ENCODE measurements at regions not wholly inside any gene's neighbourhood (a gene's known extent, or its start where the extent isn't known, plus 50 kb on each side); places are given as distances from the start of the nearest gene placed in this dataset.

DNA sequence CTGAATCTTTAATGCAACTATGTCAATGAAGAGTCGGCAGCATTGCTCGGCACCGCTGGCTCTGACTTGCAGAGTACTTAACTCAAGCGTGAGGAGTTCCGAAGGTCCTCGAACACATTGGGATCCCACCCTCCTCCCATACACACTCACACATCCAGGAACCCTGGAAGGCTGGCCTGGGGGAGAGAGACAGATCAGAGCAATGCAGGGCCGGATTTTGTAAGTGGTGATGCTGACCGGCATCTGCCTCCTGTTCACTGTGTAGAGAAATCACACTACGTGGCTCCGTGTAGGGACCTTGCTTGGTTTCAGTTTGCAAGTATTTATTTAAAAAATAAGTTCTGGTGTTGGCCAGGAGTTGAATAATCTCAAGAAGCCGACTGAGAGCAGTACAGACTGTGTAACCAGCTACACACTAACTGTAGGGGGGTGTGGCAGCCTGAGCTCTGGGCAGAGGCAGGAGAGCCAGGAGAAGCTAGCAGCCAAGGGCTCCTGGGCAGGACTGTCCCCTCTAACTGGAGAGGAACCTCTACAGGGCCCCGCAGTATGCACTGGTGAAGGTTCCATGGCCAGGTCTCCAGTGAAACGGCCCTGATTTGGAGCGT, 190.2 kb upstream of the TNRC6C start:
- no peak for DNase-seq

GRCh38 chr17:77769215-77769614, 189.3 kb upstream of the TNRC6C start:
- peak; percentile 11 for DNase-seq

GRCh38 chr17:77769762-77770161, 188.7 kb upstream of the TNRC6C start:
- DNase-seq, result no peak

DNA sequence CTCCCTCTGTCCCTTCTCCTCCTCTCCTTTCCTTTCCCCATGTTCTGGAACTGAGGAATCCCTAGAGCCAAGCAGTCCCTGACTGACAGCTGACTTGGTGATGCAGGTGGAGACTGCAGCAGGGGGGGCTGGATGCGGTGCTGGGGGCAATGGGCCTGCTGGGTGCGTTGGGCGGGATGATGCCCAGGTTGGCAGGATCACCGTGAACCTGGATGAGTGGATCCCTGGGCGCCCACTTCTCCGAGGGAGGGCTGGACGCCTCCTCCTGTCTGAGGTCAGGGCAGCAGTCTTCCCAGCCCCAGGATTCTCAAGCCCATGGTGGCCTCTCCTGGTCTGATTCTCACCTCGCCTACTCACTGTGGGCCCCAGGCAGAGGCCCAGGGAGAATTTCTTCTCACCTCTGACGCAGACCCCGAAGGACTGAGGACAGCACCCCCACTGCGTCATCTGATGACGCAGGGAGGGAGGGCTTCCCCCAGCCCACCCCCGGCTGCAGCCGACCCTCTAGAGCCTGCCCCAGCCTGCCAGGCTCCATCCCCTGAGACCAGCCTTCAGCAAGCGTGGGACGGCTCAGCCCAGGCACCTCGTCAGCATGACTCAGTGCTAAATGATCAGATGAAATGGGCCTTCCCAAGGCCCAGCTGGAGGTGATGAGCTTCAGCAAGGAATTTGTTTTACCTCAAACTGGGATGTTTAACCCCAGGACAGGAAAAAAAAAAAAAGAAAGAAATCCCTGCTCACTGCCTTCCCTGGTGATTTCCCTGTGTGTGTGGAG, 188.0 kb upstream of the TNRC6C start:
- no peak for DNase-seq

DNA sequence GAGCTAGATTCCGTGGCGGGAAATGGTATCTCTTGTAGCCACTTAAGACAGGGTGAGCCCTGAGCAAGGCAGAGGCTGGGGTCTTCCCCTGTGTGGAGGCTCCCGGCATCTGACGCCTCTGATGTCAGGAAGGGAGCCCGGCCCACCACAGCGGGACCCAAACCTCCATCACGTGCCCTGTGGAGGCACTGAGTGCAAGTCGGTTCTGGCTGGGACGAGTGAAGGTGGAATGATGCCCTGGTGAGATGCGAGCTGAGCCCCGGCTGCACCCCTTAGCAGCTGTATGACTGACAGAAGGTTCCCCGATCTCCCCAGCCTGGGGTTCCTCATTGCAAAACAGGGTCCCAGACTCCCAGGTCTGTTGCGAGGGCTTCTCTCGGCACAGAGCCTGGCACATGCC, 187.4 kb upstream of the TNRC6C start:
- DNase-seq, result no peak

DNA sequence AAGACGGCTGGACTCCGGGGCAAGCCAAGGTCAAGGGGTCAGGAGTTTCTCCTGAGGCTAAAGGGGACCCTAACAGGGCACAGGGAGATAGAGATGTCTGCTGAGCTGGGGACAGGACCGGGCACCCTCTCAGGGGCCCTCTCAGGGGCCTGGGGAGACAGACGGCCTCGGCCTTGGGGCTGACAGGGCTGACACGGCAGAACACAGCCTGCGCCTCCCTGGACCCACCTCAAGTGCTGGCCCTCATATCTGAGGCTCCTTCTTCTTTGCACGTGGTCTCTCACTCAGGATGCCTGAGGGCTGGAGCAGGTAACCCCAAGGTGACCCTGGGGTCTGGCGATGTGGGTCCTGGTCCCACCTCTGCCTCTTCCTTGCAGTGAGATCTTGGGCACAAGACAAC, 186.9 kb upstream of the TNRC6C start:
- no peak for DNase-seq

DNA sequence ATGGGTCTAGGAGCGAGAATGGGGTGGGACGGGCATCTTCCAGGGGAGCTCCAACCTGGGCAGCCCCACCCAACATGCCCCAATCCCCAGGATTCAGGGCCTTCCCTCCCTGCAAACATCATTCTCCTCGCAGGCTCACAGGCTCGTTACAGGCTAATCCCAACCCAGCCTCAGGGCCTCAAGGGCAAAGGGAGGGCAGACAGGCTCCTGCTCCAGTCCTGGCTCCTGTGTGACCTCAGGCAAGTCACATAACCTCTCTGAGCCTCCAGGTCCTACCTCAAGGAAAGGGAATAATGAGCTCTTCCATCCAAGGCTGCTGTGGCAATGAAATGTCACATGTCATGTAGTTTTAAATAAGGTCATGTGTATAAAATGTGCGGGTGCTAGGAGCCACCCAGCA, 186.5 kb upstream of the TNRC6C start:
- DNase-seq, result no peak

- no peak for DNase-seq
Measured at GRCh38 chr17:77772461-77772897, 186.0 kb upstream of the TNRC6C start.

GRCh38 chr17:77772899-77773358, 185.6 kb upstream of the TNRC6C start:
- DNase-seq, result no peak

GRCh38 chr17:77774182-77774581, 184.3 kb upstream of the TNRC6C start:
- no peak for DNase-seq

DNA sequence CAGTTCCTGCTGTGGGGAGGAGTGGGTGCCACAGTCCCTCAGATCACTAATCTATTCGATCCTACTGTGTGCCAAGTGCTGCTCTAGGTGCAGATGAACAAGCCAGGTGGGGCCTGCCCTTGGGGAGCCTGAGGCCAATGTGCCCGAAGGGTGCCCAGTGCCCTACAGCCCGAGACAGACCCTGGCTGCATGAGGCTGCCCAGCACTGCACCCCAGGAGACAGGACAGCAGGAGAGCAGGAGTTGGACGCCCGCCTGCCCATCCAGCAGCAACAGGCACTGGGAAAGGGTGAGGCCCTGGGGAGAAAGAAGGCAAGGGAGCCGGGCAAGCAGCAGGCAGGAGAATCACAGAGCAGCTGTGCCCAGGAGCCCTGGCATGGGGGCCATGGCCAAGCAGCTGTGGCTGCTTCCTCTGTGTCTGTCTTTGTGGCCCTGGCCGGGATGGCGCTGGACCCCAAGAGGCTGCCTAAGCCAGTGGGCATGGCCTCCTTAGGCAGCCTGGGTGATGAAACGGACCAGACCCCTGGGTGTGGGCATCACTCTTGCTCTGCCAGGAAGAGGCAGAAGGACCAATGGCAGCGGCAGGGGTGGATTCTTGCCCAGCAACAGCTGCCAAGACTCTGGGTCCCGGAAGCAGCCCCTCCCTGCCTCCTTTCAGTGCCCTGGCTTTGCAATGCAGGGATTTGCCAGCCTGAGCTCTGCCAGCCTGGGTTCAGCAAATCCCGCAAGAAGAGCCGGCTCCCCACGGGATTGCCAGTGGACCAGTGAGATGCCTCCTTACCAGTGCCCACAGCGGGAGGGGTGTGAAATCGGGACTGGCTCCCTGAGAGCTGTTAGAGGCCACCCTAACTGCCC, 179.6 kb upstream of the TNRC6C start:
- peak; percentile 27 for DNase-seq

- no peak for DNase-seq
Measured at GRCh38 chr17:77779711-77780539, 178.6 kb upstream of the TNRC6C start.

DNA sequence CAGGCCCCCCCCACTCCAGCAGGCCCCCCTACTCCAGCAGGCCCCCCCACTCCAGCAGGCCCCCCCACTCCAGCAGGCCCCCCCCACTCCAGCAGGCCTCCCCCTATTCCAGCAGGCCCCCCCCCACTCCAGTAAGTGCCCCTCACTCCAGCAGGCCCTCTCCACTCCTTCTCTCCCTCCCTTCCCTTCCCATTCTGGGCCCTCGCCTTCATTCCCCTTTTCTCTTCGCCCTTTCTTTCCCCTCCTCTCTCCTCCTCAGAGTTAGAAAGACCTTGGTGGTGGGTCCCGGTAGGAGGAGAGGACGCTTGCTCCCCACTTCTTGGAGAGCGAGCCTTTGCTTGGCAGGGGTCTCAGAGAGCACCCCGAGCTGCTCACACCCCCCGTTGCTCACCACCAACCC, 177.0 kb upstream of the TNRC6C start:
- DNase-seq, result no peak

DNA sequence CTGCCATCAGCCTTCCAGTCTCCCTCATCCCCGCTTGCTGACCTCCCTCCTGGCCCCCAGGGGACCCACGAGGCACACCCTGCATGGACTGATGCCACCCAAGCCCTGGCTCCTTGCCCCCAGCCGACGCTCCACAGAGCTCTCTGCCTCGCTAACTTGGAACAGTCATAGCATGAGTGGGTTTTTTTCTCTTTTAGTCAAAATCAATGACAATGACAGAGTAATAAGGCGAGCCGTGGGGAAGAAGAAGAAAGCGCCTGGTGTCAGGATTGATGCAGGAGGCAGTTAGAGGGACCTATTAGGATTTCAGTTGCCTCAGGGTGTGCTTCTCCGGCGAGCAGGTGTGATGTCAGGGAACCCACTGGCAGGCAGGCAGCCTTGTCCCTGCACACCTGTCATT, 176.3 kb upstream of the TNRC6C start:
- DNase-seq, result peak; percentile 6

DNA sequence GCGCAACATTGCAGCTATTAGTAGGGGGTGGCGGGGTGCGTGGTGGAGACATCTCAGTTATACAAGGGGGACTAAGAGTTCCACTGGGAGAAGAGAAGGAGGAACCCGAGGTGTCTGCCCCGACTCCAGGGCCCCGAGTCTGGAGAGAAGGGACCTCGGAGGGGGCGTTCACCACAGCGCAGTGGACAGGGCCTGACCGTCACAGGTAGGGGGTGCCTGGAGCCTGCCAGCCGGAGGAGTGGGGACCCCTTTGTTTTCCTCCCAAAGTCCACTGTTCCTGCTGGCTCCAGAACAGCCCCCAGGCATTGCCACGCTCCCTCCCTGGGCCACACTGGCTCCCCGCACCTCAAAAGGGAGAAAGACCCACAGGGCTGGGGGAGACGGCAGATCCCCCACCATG, 175.9 kb upstream of the TNRC6C start:
- no peak for DNase-seq

DNA sequence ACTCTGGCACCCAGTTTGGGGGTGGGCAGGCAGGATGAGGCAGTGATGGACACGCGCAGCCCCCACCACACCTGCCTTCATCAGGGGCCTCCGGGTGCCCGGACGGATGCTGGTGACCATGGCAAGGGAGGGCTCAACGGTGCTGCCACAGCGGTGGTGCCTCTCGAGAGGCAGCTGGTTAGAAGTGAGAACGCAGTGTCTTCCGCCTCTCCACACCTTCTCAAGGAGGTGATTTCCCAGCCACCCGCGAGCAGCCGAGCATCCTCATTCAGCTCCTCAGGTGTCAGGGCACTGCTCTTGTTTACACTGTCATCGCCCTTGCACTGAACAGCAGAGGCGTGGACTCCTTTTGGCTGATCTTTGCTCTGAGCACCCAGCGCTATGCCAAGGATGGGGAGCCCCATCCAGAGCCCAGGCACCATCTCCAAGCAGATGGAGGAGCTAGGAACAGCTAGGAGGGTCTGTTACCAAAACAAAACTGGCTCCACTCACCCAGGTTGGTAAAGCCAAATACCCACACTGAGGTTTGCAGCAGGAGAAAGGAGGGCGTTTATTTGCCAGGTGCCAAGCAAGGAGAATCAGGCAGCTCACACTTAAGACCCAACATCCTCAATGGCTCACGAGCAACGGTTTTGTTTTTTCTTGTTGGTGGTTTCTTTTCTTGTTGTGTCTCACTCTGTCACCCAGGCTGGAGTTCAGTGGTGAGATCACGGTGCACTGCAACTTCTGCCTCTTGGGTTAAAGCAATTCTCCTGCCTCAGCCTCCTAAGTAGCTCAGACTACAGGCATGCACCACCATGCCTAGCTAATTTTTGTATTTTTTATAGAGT, 174.3 kb upstream of the TNRC6C start:
- DNase-seq, result no peak

DNA sequence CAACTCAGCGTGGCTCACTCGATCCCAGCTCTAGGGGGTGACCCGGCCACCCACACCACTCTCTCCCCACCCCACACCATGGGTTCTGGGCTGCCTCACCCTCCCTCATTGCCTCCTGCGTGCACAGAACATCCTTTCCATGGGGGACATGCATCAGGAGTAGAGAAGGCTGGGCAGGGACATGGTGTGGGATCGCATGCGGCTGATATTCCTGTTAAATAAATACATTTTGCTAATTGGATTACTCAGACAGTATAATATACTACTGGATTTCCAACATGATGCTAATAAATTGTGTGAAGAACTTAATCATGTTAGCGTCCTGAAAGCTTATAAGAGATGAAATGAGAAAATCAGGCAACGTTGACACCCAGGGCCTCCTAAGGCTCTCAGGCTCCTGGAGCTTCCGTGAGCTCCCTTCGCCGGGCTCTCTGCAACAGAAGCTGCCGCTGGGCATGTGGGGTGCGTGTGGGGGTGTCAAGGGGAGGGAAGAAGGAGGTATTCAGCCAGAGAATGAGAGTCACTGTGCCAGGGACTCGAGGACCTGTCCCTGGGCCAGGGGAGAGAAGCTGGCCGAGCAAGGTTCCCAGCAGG, 173.1 kb upstream of the TNRC6C start:
- DNase-seq, result no peak

DNA sequence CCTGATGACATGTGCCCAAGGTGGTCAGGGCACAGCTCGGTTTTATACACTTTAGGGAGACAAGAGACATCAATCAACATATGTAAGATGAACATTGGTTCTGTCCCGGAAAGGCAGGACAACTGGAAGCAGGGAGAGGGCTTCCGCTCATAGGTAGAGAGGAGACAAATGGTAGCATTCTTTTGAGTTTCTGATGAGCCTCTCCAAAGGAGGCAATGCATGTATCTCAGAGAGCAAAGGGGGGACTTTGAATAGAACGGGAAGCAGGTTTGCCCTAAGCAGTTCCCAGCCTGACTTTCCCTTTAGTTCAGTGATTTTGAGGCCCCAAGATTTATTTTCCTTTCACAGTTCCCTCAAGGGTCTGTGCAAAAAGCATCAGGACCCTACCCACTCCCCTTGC, 172.4 kb upstream of the TNRC6C start:
- DNase-seq, result no peak

GRCh38 chr17:77786740-77787505, 171.6 kb upstream of the TNRC6C start:
- peak; percentile 80 for DNase-seq

DNA sequence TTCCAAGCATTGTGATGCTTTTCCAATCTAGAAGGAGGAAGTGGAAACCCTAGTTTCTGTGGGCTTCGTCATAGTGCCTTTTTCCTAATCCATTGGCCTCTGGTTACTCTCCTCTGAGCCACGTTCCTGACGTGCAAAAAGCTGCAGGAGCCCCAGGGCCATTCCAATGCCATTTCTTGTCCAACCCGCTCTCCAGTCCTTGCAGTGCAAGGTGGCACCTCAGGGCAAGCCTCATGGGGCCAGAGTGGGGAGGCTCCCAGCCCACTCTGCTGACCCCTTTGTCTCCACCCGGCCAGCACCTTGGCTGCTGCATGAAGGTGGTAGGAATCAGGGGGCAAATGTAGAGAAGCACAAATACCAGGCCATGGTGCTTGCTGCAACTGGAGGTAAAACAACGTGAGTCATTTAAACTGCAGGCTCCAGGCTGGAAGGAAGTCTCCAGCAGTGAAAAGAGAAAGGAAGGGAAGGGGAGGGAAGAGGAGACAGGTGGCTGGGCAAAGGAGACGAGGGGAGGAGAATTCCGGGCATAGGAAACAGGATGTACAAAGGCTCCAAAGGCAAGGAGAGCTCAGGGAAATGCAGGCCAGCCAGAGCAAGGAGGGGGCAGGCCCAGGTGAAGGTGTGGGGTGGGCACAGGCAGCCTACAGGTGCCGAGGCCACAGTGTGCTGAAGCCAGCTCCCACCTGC, 168.2 kb upstream of the TNRC6C start:
- no peak for DNase-seq
